ENCODE measurements at regions not wholly inside any gene's neighbourhood (a gene's known extent, or its start where the extent isn't known, plus 50 kb on each side); places are given as distances from the start of the nearest gene placed in this dataset.

- H3K9ac ChIP-seq: no peak overlapping the region
- H3K27me3 ChIP-seq (ENCODE audit: control insufficient read depth, insufficient read depth, low read length): no peaks in the 10 kb centered on the region
- H3K4me3 ChIP-seq (ENCODE audit: low read depth, low read length): no peak overlapping the region
- H3K27ac ChIP-seq: peak overlapping the region; percentile 66
- peak overlapping the region; percentile 73 for H2AFZ ChIP-seq
- H3K36me3 ChIP-seq (ENCODE audit: control insufficient read depth, insufficient read depth, low read length): no peaks in the 10 kb centered on the region
- H3K4me1 ChIP-seq: peaks cover 6% of the 10 kb centered on the region
- no peaks in the 10 kb centered on the region for H3K9me3 ChIP-seq (ENCODE audit: control insufficient read depth, low read length)
- TF ChIP-seq CTCF (IDR thresholded peaks at IDR 0.05): no peak
- H3K4me2 ChIP-seq (ENCODE audit: low read length): peak overlapping the region; percentile 45
- H3K79me2 ChIP-seq: no peaks in the 10 kb centered on the region
Measured at GRCh38 chr4:38610966-38611431, 53.0 kb upstream of the KLF3 start.

- TF ChIP-seq CTCF (IDR thresholded peaks at IDR 0.05): no peak
- Histone ChIP-seq H3K36me3 (ENCODE audit: control insufficient read depth, insufficient read depth, low read length) (no peaks in the 10 kb centered on the region), H3K79me2 (no peaks in the 10 kb centered on the region), H3K9ac (no peak overlapping the region), H3K27me3 (ENCODE audit: control insufficient read depth, insufficient read depth, low read length) (no peaks in the 10 kb centered on the region), H3K27ac (peak overlapping the region; percentile 66), H3K4me3 (ENCODE audit: low read depth, low read length) (no peak overlapping the region), H3K4me1 (peaks cover 6% of the 10 kb centered on the region), H3K9me3 (ENCODE audit: control insufficient read depth, low read length) (no peaks in the 10 kb centered on the region), H2AFZ (peak overlapping the region; percentile 73), H3K4me2 (ENCODE audit: low read length) (no peak overlapping the region)
Measured at GRCh38 chr4:38611676-38612075, 52.3 kb upstream of the KLF3 start.

- H3K27me3 ChIP-seq (ENCODE audit: control insufficient read depth, insufficient read depth, low read length): no peaks in the 10 kb centered on the region
- H3K36me3 ChIP-seq (ENCODE audit: control insufficient read depth, insufficient read depth, low read length): no peaks in the 10 kb centered on the region
- no peak for TF ChIP-seq CTCF (IDR thresholded peaks at IDR 0.05)
- peak overlapping the region; percentile 40 for H2AFZ ChIP-seq
- peak overlapping the region; percentile 29 for H3K27ac ChIP-seq
- no peaks in the 10 kb centered on the region for H3K9me3 ChIP-seq (ENCODE audit: control insufficient read depth, low read length)
- H3K4me1 ChIP-seq: peaks cover 6% of the 10 kb centered on the region
- H3K4me3 ChIP-seq (ENCODE audit: low read depth, low read length): no peak overlapping the region
- H3K4me2 ChIP-seq (ENCODE audit: low read length): peak overlapping the region; percentile 34
- no peak overlapping the region for H3K9ac ChIP-seq
- no peaks in the 10 kb centered on the region for H3K79me2 ChIP-seq
Measured at GRCh38 chr4:38612646-38613414, 51.2 kb upstream of the KLF3 start.
